HG02938 (cell line): ENCODE measurements at regions not wholly inside any gene's neighbourhood (a gene's known extent, or its start where the extent isn't known, plus 50 kb on each side); places are given as distances from the start of the nearest gene placed in this dataset.

Source experiments
- ATAC-seq: cut with Tn5 transposase; IDR thresholded peaks from one replicate; pipeline ENCODE4 v1.9.1; 2021; ENCODE audit warnings: mild to moderate bottlenecking, moderate library complexity; ENCODE audit not compliant: unreplicated experiment

DNA sequence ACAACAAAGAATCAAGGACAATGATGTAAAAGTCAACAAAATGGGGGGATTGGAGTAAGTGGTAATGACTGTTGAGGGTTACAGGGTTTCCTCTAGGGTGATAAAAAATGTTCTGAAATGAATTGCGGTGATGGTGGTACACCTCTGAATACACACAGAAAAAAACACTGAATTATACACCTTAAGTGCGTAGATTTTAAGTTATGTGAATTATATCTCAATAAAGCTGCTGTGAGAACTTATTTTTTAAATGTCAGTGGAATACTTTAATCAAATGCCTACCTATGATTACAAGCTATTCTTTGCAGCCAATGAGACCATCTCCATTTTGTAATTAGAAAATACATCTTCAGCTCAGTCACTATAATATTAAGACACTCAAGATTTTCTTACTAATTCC lies 53.5 kb downstream of the ZNF608 start:
- no peak for ATAC-seq

DNA sequence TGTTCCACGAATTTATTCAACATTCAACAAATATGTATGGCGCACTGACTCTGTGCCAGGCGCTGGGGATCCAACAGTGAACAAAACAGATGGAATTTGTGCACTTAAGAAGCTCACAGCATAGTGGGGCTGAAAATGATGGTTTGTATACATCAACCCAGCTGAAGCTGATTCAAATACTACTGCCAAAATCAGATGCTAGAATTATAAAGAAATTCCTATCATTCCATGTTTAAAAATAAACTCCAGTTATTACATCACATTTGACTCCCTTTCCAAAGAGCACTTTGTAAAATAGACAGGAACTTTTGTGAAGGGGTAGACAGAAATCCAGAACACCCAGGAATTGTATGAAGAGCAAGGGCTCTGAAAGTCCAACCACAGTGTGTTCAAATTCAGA lies 54.1 kb downstream of the ZNF608 start:
- no peak for ATAC-seq

DNA sequence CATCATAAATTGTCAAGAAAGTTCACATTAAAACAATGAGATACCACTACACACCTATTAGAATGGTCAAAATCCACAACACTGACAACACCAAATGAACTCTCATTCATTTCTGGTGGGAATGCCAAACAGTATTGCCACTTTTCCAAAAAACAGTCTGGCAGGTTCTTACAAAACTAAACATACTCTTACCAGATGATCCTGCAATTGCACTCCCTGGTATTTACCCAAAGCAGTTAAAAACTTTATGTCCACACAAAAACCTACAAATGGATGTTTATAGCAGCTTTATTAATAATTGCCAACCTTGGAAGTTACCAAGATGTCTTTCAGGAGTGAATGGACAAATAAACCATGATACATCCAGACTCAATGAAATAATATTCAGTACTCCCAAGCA lies 56.8 kb downstream of the ZNF608 start:
- no peak for ATAC-seq

DNA sequence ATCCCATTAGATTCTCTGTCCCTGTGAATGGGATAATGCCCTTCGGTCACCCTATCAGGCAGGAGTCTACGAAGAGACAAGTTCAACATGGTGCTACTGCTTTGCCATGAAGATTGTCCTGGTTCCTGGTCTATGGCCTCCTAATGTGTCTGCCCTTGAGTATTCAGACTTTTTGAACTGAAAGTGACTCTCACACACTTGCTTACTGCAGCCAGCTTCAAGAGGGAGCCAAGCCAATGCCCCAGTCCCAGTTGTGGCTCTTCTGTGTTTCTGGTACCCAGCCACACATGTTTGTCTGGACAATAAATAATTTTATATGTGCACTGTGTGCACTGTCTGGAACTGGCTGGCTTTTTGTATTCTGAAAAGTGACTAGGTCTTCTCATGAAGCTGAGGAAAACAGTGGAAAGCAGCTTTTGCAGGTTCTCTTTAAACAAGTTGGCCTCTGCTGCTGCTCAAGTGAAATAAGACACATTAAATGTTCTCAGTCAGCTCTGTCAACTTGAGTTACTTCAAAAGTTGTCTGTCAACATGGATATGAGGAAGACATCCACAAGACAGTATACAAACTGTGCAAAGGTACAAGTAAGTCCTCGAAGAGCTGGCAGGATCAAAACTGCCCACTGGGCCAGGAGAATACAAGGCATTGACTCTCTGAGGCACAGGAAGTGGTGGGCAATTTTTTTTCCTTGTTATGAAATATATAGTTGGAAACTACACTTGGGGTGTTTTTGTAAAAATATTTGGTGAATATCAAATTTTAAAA lies 60.0 kb downstream of the ZNF608 start:
- ATAC-seq, result no peak

DNA sequence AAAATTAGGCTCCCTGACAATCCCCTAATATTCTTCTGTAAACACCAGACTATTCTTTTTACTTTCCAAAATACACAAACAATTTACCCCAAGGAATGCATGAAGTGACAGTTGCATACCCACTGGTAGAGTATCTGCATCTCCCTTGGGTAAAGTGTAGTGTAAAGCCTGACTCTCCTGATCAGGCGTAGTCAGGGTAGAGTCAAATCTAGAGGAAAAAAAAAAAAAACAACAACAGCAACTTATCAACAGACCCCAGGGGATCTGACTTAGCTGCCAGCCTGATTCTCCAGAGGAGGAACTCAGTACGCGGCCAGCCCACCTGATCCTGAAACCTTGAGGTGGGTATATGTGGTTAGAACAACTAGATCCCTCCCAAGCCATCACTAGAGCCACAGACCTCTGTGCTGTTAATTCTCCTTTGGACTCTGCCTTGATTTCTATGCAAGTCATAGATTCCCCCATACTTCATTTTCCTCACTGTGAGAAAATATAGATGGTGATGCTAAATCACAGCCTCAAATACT lies 61.0 kb downstream of the ZNF608 start:
- ATAC-seq, result no peak

DNA sequence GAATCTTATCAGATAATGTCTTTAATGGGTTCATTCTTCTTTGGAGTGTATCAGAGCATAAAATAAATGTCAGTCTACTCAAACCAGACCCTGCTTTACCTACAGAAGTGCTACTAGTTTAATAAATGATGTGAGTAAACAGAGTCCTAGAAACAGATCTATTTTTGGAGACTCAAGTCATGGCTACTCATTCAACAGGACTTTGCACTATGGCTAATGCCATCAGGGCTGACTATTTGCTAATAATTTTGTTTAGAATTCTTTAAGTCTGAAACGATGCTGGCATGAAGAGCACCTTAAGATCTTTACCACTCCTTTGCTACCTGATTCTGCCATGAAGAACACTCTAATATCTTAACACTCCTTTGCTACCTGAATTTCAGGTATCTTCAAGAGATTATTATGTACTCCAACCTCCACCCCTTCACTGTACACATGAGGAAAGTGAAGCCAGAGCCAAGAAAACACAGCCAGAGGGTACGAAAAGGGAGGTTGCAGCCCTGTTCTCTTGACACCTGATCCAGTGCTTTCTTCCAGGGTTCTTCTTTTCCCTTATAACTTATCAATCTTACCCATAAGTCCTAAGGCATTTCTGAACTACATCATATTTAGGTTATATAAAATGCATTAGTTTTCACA lies 62.4 kb downstream of the ZNF608 start:
- ATAC-seq, result no peak

DNA sequence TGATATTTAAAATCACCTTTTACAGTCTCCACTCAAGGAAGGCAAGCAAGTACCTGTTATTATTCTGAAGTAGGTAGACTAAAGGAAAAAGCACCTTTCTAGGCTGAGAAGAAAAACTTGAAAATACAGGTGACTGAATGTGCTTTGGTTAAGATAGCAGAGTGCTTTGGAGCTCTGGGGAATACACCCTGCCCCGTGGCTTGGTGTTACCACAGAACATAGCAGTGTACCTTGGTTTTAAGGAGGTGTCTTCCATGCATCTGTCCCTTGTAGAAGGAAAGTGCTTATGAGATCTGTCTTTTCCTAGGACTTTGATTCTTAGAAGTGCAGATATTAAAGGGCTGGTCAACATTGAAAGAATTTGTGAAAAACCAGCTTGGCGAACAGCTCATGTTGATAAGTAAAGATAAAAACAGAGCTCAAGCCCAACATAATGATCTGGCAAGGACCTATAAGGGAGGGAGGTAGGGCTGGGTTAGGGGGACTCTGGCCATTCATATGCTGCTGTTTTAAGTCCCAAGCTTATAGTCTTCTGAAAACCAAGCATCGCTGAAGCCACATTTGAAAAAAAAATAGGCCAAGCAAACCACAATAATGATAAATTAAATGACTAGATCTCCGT lies 66.8 kb downstream of the ZNF608 start:
- ATAC-seq, result no peak

DNA sequence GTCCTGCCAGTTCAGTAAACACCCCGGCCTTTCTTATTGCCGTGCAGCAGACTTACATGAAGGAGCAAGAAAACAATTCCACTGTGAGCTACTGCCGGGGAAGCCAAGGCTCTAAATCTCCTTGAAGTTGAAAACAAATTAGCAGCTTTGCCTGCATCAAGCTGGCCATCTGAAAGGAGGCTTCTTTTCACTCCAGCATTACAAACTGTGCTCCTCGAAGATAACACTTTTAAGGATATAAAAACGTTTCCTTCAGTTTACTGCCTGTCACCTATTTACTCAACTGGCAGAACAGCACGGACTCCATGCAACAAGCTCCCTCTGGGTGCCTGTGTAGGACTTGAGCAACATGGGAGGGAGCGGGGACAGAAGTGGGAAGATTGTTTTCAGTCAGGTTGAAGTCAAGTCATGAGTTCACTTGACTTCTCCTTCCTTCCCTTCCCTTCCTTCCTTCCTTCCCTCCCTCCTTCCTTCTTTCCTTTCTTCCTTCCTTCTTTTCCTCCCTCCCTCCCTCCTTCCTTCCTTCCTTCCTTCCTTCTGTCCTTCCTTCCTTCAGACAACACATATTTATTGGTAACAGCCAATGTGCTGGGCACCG lies 67.4 kb downstream of the ZNF608 start:
- ATAC-seq, result no peak

DNA sequence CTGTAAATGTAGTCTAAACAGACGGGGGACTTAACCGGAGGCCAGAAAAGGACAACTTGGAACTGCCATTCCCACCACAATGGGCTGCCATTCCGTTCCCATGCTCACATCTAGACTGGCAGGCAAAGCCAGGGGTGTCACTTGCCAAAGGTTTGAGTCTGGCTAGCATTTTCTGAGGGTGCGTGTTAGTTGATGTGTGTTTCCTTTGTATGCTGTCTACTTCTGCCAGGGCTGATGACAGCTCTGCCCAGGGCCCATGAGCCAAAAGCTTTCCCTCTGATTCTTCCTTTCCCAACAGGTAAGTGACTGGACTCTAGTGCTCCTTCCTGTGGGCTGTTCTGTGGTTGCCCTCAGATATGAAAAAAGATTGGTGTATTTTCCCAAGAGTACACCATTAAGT lies 68.0 kb downstream of the ZNF608 start:
- ATAC-seq, result no peak

DNA sequence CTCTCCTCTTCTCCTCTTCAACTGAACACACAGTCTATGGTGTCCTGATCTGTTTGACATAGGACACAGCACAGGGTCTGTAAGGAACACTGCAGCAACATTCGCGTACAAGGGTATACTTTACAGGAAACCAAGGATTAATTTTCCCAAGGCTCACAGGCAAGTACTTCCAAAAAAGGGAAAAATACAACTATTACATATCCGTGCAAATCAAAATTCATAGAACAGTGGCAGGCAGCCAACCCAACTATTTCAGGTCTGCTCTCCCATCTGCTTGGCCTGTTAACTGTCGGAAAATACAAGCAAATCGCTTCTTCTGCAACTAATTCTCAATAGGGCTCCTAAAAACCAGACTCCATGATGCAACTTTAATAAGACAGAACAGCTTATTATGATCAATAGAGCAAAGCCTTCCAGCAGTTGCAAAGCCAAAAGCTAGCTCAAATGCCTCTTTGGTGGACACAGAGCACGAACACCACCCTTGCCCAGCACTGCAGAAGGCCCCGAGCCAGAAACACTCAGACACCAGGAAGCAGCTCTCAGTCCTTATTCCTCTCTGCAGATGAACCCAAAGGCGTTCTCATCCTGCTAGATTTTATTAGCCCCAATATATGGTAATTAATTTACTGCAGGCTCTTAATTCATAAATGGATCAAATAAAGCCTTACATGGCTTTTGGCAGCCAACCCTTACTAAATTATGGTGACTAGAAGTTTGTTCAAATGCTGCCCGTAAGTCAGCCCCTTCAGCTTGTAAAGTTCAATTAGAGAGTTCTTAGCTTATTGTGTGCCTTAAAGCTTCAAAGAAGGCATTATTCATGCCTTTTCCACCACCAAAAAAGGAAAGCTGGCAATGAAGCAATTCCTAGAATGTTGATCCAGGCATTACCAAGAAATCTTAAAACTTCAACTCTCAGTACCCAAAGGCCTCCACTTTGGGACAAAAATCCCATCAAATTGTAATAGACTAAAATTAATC lies 68.8 kb downstream of the ZNF608 start:
- no peak for ATAC-seq

DNA sequence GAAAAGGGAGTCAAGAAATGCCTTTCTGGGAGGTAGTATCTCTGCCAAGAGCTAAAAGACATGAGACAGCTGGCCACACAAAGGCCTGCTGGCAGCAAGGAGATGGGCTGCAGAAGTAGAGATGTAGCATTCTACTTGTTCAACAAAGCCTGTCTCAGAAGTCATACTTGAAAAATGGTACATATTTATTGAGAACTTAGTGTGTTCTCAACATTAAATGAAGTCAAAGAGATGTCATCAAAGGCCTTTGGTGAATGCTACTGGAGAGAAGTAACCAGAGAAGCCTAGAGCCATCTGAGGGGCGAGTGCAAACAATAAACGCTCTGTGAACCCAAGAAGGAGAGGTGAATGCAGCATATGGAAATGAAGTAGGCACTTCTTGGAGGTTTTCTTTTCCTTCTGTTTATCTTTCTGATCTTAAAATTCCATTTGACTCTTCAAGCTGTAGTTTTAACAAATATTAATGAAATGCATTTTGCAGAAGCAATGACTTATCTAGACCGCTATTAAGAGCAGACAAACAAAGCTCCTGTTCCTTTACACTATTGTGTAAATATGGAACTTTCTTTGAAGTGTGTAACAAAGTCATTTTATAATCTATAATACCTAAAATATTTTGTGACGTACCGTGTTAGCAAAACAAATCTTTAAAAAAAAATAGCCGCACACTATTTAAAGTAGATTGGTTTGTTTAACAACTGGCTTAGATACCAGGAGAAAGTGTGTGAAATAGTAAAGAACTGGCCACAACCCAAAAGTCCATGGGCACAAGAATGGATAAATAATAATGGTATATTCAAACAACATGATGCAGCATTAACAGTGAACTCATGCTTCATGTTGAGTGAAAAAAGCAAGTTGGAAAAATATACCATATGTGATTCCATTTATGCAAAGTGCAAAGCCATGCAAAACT lies 70.2 kb downstream of the ZNF608 start:
- ATAC-seq, result no peak

DNA sequence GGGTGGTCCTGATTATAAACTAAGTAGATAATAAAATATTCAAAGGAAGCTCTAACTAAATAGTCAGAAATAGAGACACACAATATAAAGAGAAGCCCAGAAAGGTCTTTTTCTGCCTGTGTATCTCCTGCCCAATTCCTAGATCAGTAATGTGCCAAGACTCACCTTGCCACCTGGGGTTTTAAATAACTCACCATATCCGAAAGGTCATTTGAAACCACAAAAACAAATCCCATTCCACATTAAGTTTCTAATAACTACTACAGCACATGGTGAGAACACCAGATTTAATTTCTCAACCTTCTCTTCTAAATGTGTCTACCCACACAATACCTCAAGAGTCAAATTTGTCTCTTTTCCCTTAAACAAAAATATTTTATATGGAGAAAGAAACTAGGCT lies 75.2 kb downstream of the ZNF608 start:
- no peak for ATAC-seq

DNA sequence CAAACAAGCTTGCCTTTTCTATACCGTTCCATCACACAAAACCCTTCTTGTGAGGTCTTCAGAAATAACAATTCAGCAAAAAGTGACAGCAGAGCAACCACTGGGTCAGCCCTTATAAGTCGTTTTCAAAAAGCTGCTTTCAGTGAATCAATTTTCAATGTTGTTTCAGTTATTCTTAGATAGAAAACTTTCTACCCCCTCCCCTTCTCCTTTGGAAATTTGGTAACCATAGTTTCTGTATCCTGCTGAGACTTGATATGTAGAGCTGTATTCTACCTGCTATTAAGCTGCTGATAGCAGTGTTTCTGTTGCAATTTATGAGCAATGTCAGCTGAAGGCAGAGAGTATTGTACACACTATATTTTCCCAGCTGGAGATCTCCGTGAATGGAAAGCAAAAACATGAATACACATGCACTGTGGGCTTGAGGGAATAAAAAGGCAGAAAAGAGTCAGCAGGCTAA lies 75.7 kb downstream of the ZNF608 start:
- ATAC-seq, result no peak

DNA sequence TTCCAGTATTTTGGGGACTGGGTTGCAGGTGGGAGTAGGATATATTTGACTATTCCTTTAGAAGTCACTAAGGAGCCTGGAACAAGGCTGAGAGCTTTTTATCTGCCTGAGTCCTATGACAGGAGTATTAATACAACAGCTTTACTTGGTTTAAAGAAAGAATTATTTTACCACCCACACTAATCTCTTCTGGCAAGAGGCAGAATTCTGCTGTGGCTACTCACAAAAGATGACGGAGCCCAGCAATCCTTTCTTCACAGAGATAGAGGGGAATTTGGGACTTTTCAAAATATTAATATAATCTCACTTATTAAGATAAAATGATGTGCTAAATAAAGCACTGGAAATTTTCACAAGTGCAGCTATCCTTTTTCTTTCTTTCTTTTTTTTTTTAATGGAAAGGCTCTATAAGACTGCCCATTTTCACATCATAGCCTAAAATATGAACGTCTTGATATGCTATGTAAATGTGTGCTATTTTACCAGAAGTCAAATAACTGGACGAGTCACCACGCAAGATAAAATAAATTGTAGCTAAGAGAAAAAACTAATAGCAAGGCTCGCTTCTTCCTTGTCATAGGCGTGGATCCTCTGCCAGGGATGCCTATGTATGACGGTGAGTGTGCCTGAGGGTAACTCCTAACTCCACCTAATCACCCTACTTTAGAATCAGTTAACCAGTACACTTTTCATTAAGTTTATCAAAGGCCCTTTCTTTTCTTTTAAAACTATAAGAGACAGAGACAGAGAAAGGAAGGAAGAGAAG lies 76.3 kb downstream of the ZNF608 start:
- no peak for ATAC-seq

DNA sequence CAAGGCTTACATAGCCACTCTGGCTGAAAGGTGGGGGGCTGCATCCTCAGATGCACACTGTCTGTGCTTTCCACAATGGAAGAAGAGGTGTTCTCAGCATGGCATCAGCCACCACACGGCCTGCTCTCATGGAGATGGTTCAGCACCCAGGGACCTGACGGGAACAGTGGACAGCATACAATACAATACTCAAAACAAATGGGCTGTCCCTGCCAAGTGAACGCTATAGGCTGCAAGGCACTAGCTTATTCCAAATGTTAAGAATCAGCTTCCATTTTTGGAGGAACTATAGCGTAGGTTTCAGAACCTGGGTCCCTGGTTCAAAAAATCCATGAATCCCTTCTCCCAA lies 77.2 kb downstream of the ZNF608 start:
- ATAC-seq, result no peak

DNA sequence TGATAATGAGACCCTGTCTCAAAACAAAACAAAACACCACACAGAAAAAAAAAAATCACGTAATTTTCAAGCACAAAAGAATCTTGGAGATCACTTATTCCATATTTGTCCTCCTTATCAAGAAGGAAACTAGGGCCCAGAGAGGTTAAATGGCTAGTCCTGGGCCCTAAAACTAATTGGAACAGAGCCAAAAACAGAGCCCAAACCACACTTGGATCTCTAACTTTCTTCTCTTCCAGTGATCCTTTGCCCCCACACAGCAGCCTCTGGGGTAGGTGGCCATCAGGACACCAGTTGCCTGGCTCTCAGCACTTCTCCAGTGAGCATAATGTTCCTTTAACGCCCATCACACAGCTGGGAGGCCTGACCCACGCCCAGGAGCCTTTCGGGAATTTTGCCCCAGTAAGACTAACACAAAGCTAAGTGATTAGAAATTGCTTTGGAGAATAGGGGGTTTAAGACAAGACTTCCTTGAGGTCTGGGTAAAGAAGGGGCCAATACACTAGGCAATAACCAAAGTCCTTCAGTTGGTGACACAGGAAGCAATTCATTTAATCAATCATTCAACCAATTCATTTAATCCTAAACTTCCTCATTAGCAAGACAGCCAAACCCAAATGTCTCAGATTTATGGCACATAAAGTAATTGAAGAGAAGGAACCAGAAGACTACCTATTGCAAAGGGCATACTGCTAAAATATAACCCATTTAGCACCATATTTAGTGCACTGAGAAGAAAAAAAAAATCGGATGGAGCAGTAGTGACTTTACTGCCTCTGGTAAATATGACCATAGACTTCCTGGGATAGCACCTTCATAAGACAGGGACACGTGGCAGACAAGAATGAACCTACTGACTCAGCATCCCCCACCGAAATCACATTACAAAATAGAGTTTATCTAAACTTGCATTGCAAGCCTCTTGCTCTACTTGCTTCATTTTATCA lies 77.8 kb downstream of the ZNF608 start:
- ATAC-seq, result no peak

DNA sequence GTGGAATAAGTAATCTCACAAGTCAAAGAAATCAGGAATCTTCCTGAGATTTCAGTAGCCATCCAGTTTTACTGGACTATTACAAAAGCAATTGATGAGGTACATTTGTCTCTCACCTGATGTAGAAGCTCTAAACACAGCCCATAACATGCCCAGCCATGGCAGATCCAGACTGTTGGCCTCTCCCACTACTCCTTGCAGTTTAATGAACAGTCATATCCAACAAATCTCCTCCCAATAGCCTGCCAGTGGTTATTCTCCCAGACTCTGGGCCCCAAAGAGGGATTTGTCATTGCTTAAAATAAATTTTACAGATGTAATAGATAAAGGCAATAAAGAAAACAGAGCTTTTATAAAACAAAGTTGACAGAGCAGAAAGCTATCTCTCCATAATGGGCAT lies 80.8 kb downstream of the ZNF608 start:
- ATAC-seq, result no peak

DNA sequence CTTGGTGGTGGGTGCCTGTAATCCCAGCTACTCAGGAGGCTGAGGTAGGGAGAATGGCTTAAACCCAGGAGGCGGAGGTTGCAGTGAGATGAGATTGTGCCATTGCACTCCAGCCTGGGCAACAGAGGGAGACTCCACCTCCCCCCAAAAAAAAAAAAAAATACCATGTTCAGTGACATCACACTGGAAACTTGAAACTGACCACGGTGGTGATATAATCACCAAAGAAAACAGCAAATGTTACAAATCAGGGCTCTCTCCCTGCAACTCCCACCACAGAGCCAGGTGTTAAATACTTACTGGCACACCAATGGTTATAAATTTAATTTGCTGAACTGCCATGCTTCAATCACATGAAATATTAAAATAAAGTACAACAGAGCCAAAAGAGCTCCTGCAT lies 81.4 kb downstream of the ZNF608 start:
- ATAC-seq, result no peak
